ENCODE measurements at regions not wholly inside any gene's neighbourhood (a gene's known extent, or its start where the extent isn't known, plus 50 kb on each side); places are given as distances from the start of the nearest gene placed in this dataset.
"Not testable (repeated sequence)": the region's sequence is repeated elsewhere in the genome, so short reads cannot be mapped to it uniquely, and the experiment has no call there.

GRCh38 chrX:122301491-122301890 lies 882.6 kb upstream of the GRIA3 start:
- intact Hi-C loops (cut with DNase I) = no loop called here

DNA sequence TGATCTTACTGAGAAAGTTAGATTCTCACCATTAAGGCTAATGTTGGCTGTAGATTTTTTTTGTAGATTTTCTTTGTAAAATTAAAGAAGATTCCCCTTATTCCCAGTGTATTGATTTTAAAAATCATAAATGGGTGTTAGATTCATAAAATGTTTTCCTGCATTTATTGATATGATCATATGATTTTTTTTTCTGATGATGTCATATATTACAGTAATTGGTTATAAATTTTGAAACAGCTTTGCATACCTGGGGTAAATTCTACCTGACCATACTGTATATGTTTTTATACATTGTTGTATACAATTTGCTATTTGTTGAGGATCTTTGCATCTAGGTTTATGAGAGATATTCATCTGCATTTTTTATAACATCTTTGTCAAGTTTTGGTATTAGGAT lies 880.3 kb upstream of the GRIA3 start:
- Histone ChIP-seq H3K27ac (no peak overlapping the region), H3K4me3 (no peak overlapping the region)

More at GRCh38 chrX:122301491-122301890, 882.6 kb upstream of the GRIA3 start:
- H3K27ac ChIP-seq = no peak overlapping the region
- no peak for DNase-seq (ENCODE audit: low spot score)
- no peaks in the 10 kb centered on the region for H3K36me3 ChIP-seq
- H3K4me1 ChIP-seq (replicated peaks) = no peaks in the 10 kb centered on the region
- H3K9me3 ChIP-seq = no peaks in the 10 kb centered on the region
- TF ChIP-seq POLR2AphosphoS5 (IDR thresholded peaks at IDR 0.05) = no peak
- TF ChIP-seq, protein P1, sequence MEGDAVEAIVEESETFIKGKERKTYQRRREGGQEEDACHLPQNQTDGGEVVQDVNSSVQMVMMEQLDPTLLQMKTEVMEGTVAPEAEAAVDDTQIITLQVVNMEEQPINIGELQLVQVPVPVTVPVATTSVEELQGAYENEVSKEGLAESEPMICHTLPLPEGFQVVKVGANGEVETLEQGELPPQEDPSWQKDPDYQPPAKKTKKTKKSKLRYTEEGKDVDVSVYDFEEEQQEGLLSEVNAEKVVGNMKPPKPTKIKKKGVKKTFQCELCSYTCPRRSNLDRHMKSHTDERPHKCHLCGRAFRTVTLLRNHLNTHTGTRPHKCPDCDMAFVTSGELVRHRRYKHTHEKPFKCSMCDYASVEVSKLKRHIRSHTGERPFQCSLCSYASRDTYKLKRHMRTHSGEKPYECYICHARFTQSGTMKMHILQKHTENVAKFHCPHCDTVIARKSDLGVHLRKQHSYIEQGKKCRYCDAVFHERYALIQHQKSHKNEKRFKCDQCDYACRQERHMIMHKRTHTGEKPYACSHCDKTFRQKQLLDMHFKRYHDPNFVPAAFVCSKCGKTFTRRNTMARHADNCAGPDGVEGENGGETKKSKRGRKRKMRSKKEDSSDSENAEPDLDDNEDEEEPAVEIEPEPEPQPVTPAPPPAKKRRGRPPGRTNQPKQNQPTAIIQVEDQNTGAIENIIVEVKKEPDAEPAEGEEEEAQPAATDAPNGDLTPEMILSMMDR (IDR thresholded peaks at IDR 0.05) = no peak
- no peak for TF ChIP-seq POLR2A (IDR thresholded peaks at IDR 0.05)
- H3K4me3 ChIP-seq = no peak overlapping the region
- H3K27me3 ChIP-seq (replicated peaks; ENCODE audit: insufficient read depth) = no peaks in the 10 kb centered on the region

DNA sequence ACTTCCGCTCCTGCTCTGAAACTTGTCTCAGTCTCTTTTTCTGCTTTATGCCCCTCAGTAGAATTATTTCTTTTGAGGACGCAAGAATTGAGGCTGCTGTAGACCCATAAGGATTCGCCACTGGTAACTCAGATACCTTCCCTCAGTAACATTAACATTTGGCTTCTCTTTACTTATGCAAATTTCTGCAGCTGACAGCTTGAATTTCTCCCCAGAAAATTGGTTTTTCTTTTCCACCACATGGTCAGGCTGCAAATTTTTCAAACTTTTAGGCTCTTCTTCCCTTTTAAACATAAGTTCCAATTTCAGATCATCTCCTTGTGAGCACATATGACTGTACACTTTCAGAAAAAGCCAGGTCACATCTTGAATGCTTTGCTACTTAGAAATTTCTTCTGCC lies 839.3 kb upstream of the GRIA3 start:
- intact Hi-C loops (cut with DNase I) = no loop called here
- TF ChIP-seq POLR2A (IDR thresholded peaks at IDR 0.05) (no peak), POLR2AphosphoS5 (IDR thresholded peaks at IDR 0.05) (no peak)
- TF ChIP-seq, protein P1 (IDR thresholded peaks at IDR 0.05) = no peak
- Histone ChIP-seq H3K4me3 (no peak overlapping the region), H3K36me3 (no peaks in the 10 kb centered on the region), H3K27ac (no peak overlapping the region), H3K9me3 (no peaks in the 10 kb centered on the region), H3K4me1 (replicated peaks) (no peaks in the 10 kb centered on the region), H3K27me3 (replicated peaks; ENCODE audit: insufficient read depth) (no peaks in the 10 kb centered on the region)
- no peak for DNase-seq (ENCODE audit: low spot score)
- 87% methylated on average over 3 of the region's 3 CpGs for WGBS

More for the DNA sequence above, 880.3 kb upstream of the GRIA3 start:
- no peaks in the 10 kb centered on the region for H3K9me3 ChIP-seq
- no peaks in the 10 kb centered on the region for H3K36me3 ChIP-seq
- intact Hi-C loops (cut with DNase I) = no loop called here
- H3K27me3 ChIP-seq (replicated peaks; ENCODE audit: insufficient read depth) = no peaks in the 10 kb centered on the region
- H3K4me1 ChIP-seq (replicated peaks) = no peaks in the 10 kb centered on the region
- TF ChIP-seq POLR2A (IDR thresholded peaks at IDR 0.05) (no peak), POLR2AphosphoS5 (IDR thresholded peaks at IDR 0.05) (no peak)
- TF ChIP-seq, protein P1 (IDR thresholded peaks at IDR 0.05) = no peak
- DNase-seq (ENCODE audit: low spot score) = no peak

- H3K4me3 ChIP-seq = no peak overlapping the region
- H3K9me3 ChIP-seq = no peaks in the 10 kb centered on the region
- H3K27me3 ChIP-seq (replicated peaks; ENCODE audit: insufficient read depth) = no peaks in the 10 kb centered on the region
- no peaks in the 10 kb centered on the region for H3K4me1 ChIP-seq (replicated peaks)
- intact Hi-C loops (cut with DNase I) = no loop called here
- no peaks in the 10 kb centered on the region for H3K36me3 ChIP-seq
- no peak overlapping the region for H3K27ac ChIP-seq
- DNase-seq (ENCODE audit: low spot score) = no peak
- 75% methylated on average over 9 of the region's 9 CpGs for WGBS
- TF ChIP-seq POLR2AphosphoS5 (IDR thresholded peaks at IDR 0.05) = no peak
- no peak for TF ChIP-seq POLR2A (IDR thresholded peaks at IDR 0.05)
- TF ChIP-seq, protein P1 (IDR thresholded peaks at IDR 0.05) = no peak
These were observed 820.8 kb upstream of the GRIA3 start for GRCh38 chrX:122363112-122363795.

DNA sequence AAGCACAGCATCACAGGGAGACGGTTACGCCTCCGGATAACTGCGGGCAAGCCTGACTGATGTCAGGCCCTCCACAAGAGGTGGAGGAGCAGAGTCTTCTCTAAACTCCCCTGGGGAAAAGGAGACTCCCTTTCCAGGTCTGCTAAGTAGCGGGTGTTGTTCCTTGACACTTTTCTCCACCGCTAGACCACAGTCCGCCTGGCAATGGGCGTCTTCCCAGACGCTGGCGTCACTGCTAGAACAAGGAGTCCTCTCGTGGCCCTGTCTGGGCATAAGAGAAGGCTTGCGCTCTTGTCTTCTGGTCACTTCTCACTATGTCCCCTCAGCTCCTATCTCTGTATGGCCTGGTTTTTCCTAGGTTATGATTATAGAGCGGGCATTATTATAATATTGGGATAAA lies 808.5 kb upstream of the GRIA3 start:
- 96% methylated on average over 13 of the region's 13 CpGs for WGBS
- intact Hi-C loops (cut with DNase I) = loop anchor here (10.0 kb wide), 1 partner anchor 761 kb away; no protein-coding TSS in a partner anchor

More for the DNA sequence above, 808.5 kb upstream of the GRIA3 start:
- not testable (repeated sequence) for DNase-seq (ENCODE audit: low spot score); H3K36me3 ChIP-seq; H3K4me1 ChIP-seq (replicated peaks); H3K9me3 ChIP-seq; H3K27me3 ChIP-seq (replicated peaks; ENCODE audit: insufficient read depth); H3K27ac ChIP-seq; H3K4me3 ChIP-seq

All from prostate gland (tissue), 2 donors.